ENCODE measurements at regions not wholly inside any gene's neighbourhood (a gene's known extent, or its start where the extent isn't known, plus 50 kb on each side); places are given as distances from the start of the nearest gene placed in this dataset.
"Not testable (repeated sequence)": the region's sequence is repeated elsewhere in the genome, so short reads cannot be mapped to it uniquely, and the experiment has no call there.

- DNase-seq (ENCODE audit: low spot score), result no peak
Observed at GRCh38 chr12:83541446-83541845, 854.7 kb downstream of the TMTC2 start.

- no peak for DNase-seq (ENCODE audit: low spot score)
Observed at GRCh38 chr12:83538361-83538965, 851.8 kb downstream of the TMTC2 start.

GRCh38 chr12:83537428-83538053, 850.8 kb downstream of the TMTC2 start:
- no peak for DNase-seq (ENCODE audit: low spot score)

- DNase-seq (ENCODE audit: low spot score), result no peak
Observed at GRCh38 chr12:83536496-83536895, 849.8 kb downstream of the TMTC2 start.

- no peak for DNase-seq (ENCODE audit: low spot score)
Observed at GRCh38 chr12:83528571-83528970, 841.9 kb downstream of the TMTC2 start.

- no peak for DNase-seq (ENCODE audit: low spot score)
Observed at GRCh38 chr12:83527810-83528209, 841.1 kb downstream of the TMTC2 start.

- DNase-seq (ENCODE audit: low spot score), result no peak
Observed at GRCh38 chr12:83515306-83516026, 828.8 kb downstream of the TMTC2 start.

- peak; percentile 74 for DNase-seq (ENCODE audit: low spot score)
Observed at GRCh38 chr12:83514372-83514771, 827.7 kb downstream of the TMTC2 start.

GRCh38 chr12:83506841-83507240, 820.1 kb downstream of the TMTC2 start:
- no peak for DNase-seq (ENCODE audit: low spot score)

GRCh38 chr12:83505586-83505985, 818.9 kb downstream of the TMTC2 start:
- no peak for DNase-seq (ENCODE audit: low spot score)

GRCh38 chr12:83499894-83500293, 813.2 kb downstream of the TMTC2 start:
- DNase-seq (ENCODE audit: low spot score), result not testable (repeated sequence)

GRCh38 chr12:83477696-83478095, 791.0 kb downstream of the TMTC2 start:
- no peak for DNase-seq (ENCODE audit: low spot score)

- no peak for DNase-seq (ENCODE audit: low spot score)
Observed at GRCh38 chr12:83476695-83477690, 790.3 kb downstream of the TMTC2 start.

- no peak for DNase-seq (ENCODE audit: low spot score)
Observed at GRCh38 chr12:83476006-83476405, 789.3 kb downstream of the TMTC2 start.

- DNase-seq (ENCODE audit: low spot score), result no peak
Observed at GRCh38 chr12:83474369-83474768, 787.7 kb downstream of the TMTC2 start.

- no peak for DNase-seq (ENCODE audit: low spot score)
Observed at GRCh38 chr12:83473408-83474095, 786.8 kb downstream of the TMTC2 start.

- DNase-seq (ENCODE audit: low spot score), result no peak
Observed at GRCh38 chr12:83472772-83473171, 786.1 kb downstream of the TMTC2 start.

- DNase-seq (ENCODE audit: low spot score), result no peak
Observed at GRCh38 chr12:83472350-83472749, 785.6 kb downstream of the TMTC2 start.

- DNase-seq (ENCODE audit: low spot score), result no peak
Observed at GRCh38 chr12:83471341-83471740, 784.6 kb downstream of the TMTC2 start.

- no peak for DNase-seq (ENCODE audit: low spot score)
Observed at GRCh38 chr12:83470749-83471148, 784.0 kb downstream of the TMTC2 start.
